ENCODE measurements at regions not wholly inside any gene's neighbourhood (a gene's known extent, or its start where the extent isn't known, plus 50 kb on each side); places are given as distances from the start of the nearest gene placed in this dataset.

- ATAC-seq (no peak), DNase-seq (no peak)
- H3K27ac ChIP-seq, result no peak overlapping the region
- H3K36me3 ChIP-seq, result no peaks in the 10 kb centered on the region
- H3K9me3 ChIP-seq, result peaks cover 0 to 18% (median 0%) of the 10 kb centered on the region in 11 donors
- no peak for TF ChIP-seq CTCF (IDR thresholded peaks at IDR 0.05)
- no peak overlapping the region for H3K4me3 ChIP-seq
- H3K4me1 ChIP-seq, result no peaks in the 10 kb centered on the region
- H3K27me3 ChIP-seq, result peaks cover 0 to 12% (median 0%) of the 10 kb centered on the region in 7 donors
- intact Hi-C loops (cut with DNase I), result no loop called here
These were observed 226.4 kb downstream of the C1orf94 start for GRCh38 chr1:34403156-34403555.

DNA sequence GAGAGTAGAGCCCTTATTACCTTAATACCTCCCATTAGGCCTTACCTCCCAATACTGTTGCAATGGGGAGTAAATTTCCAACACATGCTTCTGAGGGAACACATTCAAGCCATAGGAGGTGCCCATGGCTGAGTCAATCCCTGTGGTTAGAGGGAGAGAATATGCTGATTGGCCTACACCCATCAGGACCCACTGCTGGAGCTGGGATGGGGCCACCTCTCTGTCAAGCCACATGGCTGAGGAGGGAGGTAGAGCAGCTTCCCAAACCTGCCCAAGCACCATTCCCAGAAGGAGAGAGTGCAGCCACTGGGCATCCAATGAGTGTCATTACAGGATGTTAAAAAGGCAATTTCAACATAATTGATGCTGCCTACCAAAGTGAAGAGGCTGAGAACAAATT, 228.1 kb downstream of the C1orf94 start:
- DNase-seq (no peak), ATAC-seq (no peak)
- H3K36me3 ChIP-seq, result no peaks in the 10 kb centered on the region
- peaks cover 0 to 5% (median 0%) of the 10 kb centered on the region in 7 donors for H3K27me3 ChIP-seq
- no peak overlapping the region for H3K27ac ChIP-seq
- peaks cover 0 to 18% (median 0%) of the 10 kb centered on the region in 11 donors for H3K9me3 ChIP-seq
- no peak overlapping the region for H3K4me3 ChIP-seq
- no peaks in the 10 kb centered on the region for H3K4me1 ChIP-seq
- intact Hi-C loops (cut with DNase I), result no loop called here
- TF ChIP-seq CTCF (IDR thresholded peaks at IDR 0.05), result no peak

DNA sequence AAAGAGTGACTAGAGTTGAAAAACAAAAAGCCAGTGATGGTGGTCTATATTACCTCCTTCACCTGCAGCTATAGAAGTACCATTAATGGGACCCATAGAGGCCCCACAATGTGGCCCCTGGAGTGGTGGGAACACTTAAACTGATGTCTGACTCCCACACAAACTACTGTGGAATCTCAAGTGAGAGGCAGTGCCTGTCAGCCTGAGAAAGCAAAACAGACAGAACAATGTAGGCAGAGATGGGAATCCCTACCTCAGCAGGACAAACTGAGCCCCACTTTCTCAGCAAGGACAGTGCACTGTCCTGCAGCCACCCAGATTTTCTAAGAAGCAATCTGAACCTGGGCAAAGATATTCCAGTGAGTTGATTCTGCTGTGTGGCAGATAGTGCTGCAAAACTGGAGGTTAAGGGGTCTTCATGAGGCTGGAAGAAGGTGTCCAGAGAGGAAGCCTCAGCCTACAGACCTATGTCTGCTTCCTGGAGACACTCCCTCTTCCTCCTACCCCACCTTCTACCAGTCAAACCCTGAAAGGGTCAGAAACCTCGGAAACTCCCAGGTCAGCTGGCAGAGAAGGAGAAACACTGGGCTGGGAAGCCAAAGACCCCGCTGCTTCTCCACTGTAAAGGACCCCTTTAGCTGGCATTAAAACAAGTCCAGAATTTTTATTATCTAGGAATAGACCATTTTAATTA, 228.7 kb downstream of the C1orf94 start:
- no peak for ATAC-seq
- Histone ChIP-seq H3K27me3 (peaks cover 0 to 5% (median 0%) of the 10 kb centered on the region in 7 donors), H3K27ac (no peak overlapping the region), H3K4me3 (no peak overlapping the region), H3K36me3 (no peaks in the 10 kb centered on the region), H3K9me3 (peaks cover 0 to 18% (median 0%) of the 10 kb centered on the region in 11 donors), H3K4me1 (no peaks in the 10 kb centered on the region)
- intact Hi-C loops (cut with DNase I), result no loop called here
- 72 to 75% methylated on average over 2 of the region's 2 CpGs for WGBS, 2 donors
- DNase-seq, result no peak
- no peak for TF ChIP-seq CTCF (IDR thresholded peaks at IDR 0.05)

GRCh38 chr1:34406377-34406776, 229.7 kb downstream of the C1orf94 start:
- H3K9me3 ChIP-seq, result peaks cover 0 to 18% (median 0%) of the 10 kb centered on the region in 11 donors
- ATAC-seq (no peak), DNase-seq (no peak)
- TF ChIP-seq CTCF (IDR thresholded peaks at IDR 0.05), result no peak
- intact Hi-C loops (cut with DNase I), result no loop called here
- no peaks in the 10 kb centered on the region for H3K4me1 ChIP-seq
- peaks cover 0 to 5% (median 0%) of the 10 kb centered on the region in 7 donors for H3K27me3 ChIP-seq
- H3K36me3 ChIP-seq, result no peaks in the 10 kb centered on the region
- no peak overlapping the region for H3K4me3 ChIP-seq
- 21 to 47% methylated on average over 5 of the region's 5 CpGs for WGBS, 2 donors
- H3K27ac ChIP-seq, result no peak overlapping the region
